GM12891 (cell line): ENCODE measurements at regions not wholly inside any gene's neighbourhood (a gene's known extent, or its start where the extent isn't known, plus 50 kb on each side); places are given as distances from the start of the nearest gene placed in this dataset.

ENCODE experiments used
- PAX5 ChIP-seq: IDR thresholded peaks from 2 replicates; pipeline ENCODE4 v1.6.1; 2011; ENCODE audit warnings: low read length, moderate library complexity, mild to moderate bottlenecking; ENCODE audit not compliant: insufficient read depth, severe bottlenecking
- POLR2AphosphoS5 ChIP-seq: IDR thresholded peaks from 2 replicates; pipeline ENCODE4 v1.6.1; 2011; ENCODE audit warnings: low read depth, low read length, control low read depth
- TAF1 ChIP-seq: IDR thresholded peaks from 2 replicates; pipeline ENCODE4 v1.6.1; 2011; ENCODE audit warnings: low read depth, low read length, control low read depth

DNA sequence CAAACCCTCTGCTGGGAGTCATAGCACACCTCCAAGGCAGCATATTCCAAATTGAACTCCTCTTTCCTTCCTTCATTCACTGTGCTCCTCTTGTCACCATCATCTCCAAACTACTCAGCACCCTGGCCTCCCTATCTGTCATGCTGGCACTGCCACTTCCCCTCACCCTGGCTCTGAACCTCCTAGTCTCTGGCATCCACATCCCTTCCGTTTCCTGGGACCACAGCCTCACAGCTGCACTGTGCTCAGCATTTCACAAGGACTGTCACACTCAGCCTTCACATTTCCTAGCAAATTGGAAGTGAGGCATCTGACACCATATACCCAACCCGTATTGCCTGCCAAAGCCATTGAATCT lies 124.7 kb downstream of the WDR11 start:
- TF ChIP-seq POLR2AphosphoS5 (no peak), TAF1 (no peak), PAX5 (no peak)
